ENCODE measurements at regions not wholly inside any gene's neighbourhood (a gene's known extent, or its start where the extent isn't known, plus 50 kb on each side); places are given as distances from the start of the nearest gene placed in this dataset.

DNA sequence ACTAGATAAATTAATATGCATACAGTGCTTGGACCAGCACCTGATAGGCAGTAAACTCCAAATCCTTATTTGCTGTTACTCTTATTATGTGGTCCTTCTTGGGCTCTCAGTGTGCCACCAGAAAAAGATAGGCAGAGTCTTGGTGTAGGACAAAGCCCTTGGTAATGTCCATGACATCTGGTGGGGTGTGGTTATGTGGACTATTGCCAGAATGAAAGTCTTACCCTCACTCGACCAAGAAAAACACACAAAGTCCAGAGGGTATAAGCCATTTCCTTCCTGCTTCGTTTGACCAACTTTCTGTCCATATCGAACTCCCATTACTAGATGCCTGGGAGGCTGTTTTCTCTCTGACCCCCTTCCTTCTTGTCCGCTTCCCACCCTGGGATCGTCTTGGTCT lies 140.9 kb downstream of the UTP18 start:
- no peaks in the 10 kb centered on the region for H3K9me2 ChIP-seq (replicated peaks; ENCODE audit: low read depth, low read length)
- no peaks in the 10 kb centered on the region for H4K20me1 ChIP-seq (ENCODE audit: insufficient read depth, low read length, poor library complexity, severe bottlenecking)
- H3F3A ChIP-seq (ENCODE audit: low read depth), result no peaks in the 10 kb centered on the region
- no peaks in the 10 kb centered on the region for H3K27me3 ChIP-seq (ENCODE audit: insufficient read depth, low read length, poor library complexity, severe bottlenecking)
- H3K4me1 ChIP-seq (ENCODE audit: insufficient read depth, low read length, poor library complexity, severe bottlenecking), result no peaks in the 10 kb centered on the region
- no peak overlapping the region for H2AFZ ChIP-seq (ENCODE audit: low read length)
- no peaks in the 10 kb centered on the region for H3K9me3 ChIP-seq (ENCODE audit: insufficient read depth, low read depth, low read length)
- no peaks in the 10 kb centered on the region for H3K79me2 ChIP-seq (ENCODE audit: insufficient read depth, low read length)
- H3K4me2 ChIP-seq (ENCODE audit: low read depth, low read length, poor library complexity, severe bottlenecking), result no peak overlapping the region
- H3K9ac ChIP-seq (ENCODE audit: low read depth, low read length, poor library complexity, severe bottlenecking), result no peak overlapping the region
- no peak overlapping the region for H3K4me3 ChIP-seq (ENCODE audit: low read length, poor library complexity, severe bottlenecking)
- H3K36me3 ChIP-seq (ENCODE audit: insufficient read depth, low read length), result no peaks in the 10 kb centered on the region
- TF ChIP-seq, protein P1, sequence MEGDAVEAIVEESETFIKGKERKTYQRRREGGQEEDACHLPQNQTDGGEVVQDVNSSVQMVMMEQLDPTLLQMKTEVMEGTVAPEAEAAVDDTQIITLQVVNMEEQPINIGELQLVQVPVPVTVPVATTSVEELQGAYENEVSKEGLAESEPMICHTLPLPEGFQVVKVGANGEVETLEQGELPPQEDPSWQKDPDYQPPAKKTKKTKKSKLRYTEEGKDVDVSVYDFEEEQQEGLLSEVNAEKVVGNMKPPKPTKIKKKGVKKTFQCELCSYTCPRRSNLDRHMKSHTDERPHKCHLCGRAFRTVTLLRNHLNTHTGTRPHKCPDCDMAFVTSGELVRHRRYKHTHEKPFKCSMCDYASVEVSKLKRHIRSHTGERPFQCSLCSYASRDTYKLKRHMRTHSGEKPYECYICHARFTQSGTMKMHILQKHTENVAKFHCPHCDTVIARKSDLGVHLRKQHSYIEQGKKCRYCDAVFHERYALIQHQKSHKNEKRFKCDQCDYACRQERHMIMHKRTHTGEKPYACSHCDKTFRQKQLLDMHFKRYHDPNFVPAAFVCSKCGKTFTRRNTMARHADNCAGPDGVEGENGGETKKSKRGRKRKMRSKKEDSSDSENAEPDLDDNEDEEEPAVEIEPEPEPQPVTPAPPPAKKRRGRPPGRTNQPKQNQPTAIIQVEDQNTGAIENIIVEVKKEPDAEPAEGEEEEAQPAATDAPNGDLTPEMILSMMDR (conservative IDR thresholded peaks at IDR 0.05; ENCODE audit: low read length), result no peak
- no peak for TF ChIP-seq EZH2phosphoT487 (IDR thresholded peaks at IDR 0.05; ENCODE audit: borderline replicate concordance)

DNA sequence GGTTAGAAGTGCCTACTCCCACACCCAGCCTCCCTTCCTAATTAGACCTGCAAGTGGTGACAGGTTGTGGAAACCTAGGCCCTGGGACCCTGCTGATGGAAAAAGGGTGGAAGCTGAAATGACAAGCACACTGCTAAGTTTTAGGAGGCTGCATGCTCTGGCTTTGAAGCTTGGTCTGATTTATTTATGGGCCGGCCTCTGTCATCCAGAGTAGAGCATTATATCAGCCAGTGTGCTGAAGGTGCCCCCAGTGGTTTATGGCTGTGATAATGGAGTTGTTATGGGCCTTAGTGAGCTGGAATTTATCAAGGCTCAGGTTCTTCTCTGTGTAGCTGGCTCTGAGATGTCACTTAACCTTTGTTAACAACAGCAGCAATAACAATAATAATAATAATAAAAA lies 142.6 kb downstream of the UTP18 start:
- Histone ChIP-seq H3K79me2 (ENCODE audit: insufficient read depth, low read length) (no peaks in the 10 kb centered on the region), H3K4me2 (ENCODE audit: low read depth, low read length, poor library complexity, severe bottlenecking) (no peak overlapping the region), H3K4me1 (ENCODE audit: insufficient read depth, low read length, poor library complexity, severe bottlenecking) (no peaks in the 10 kb centered on the region), H3K36me3 (ENCODE audit: insufficient read depth, low read length) (no peaks in the 10 kb centered on the region), H3K4me3 (ENCODE audit: low read length, poor library complexity, severe bottlenecking) (no peak overlapping the region), H3K9me2 (replicated peaks; ENCODE audit: low read depth, low read length) (no peaks in the 10 kb centered on the region), H3F3A (ENCODE audit: low read depth) (no peaks in the 10 kb centered on the region), H2AFZ (ENCODE audit: low read length) (no peak overlapping the region), H3K27me3 (ENCODE audit: insufficient read depth, low read length, poor library complexity, severe bottlenecking) (no peaks in the 10 kb centered on the region), H3K9ac (ENCODE audit: low read depth, low read length, poor library complexity, severe bottlenecking) (no peak overlapping the region), H4K20me1 (ENCODE audit: insufficient read depth, low read length, poor library complexity, severe bottlenecking) (no peaks in the 10 kb centered on the region), H3K9me3 (ENCODE audit: insufficient read depth, low read depth, low read length) (no peaks in the 10 kb centered on the region)
- TF ChIP-seq, protein P1 (conservative IDR thresholded peaks at IDR 0.05; ENCODE audit: low read length), result no peak
- no peak for TF ChIP-seq EZH2phosphoT487 (IDR thresholded peaks at IDR 0.05; ENCODE audit: borderline replicate concordance)

DNA sequence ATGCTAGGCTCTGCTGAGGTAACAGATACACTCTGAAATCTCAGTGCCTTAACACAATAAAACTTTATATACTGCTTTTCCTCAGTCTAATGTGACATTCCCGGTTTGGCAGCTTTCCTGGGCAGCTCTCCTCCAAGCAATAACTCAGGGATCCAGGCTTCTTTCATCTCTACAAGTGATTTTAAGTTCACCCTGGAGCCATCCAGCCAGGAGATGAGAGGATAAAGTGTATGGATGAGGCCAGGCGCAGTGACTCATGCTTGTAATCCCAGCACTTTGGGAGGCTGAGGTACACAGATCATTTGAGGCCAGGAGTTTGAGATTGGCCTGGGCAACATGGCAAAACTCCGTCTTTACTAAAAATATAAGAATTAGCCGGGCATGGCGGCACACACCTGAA lies 147.2 kb downstream of the UTP18 start:
- Histone ChIP-seq H3K9me2 (replicated peaks; ENCODE audit: low read depth, low read length) (no peaks in the 10 kb centered on the region), H3K4me3 (ENCODE audit: low read length, poor library complexity, severe bottlenecking) (no peak overlapping the region), H3K4me2 (ENCODE audit: low read depth, low read length, poor library complexity, severe bottlenecking) (no peak overlapping the region), H3K9me3 (ENCODE audit: insufficient read depth, low read depth, low read length) (no peaks in the 10 kb centered on the region), H3K79me2 (ENCODE audit: insufficient read depth, low read length) (no peaks in the 10 kb centered on the region), H3K9ac (ENCODE audit: low read depth, low read length, poor library complexity, severe bottlenecking) (no peak overlapping the region), H3K27me3 (ENCODE audit: insufficient read depth, low read length, poor library complexity, severe bottlenecking) (no peaks in the 10 kb centered on the region), H3K36me3 (ENCODE audit: insufficient read depth, low read length) (no peaks in the 10 kb centered on the region), H4K20me1 (ENCODE audit: insufficient read depth, low read length, poor library complexity, severe bottlenecking) (no peaks in the 10 kb centered on the region), H2AFZ (ENCODE audit: low read length) (no peak overlapping the region), H3K4me1 (ENCODE audit: insufficient read depth, low read length, poor library complexity, severe bottlenecking) (no peaks in the 10 kb centered on the region), H3F3A (ENCODE audit: low read depth) (no peaks in the 10 kb centered on the region)
- no peak for TF ChIP-seq EZH2phosphoT487 (IDR thresholded peaks at IDR 0.05; ENCODE audit: borderline replicate concordance)

DNA sequence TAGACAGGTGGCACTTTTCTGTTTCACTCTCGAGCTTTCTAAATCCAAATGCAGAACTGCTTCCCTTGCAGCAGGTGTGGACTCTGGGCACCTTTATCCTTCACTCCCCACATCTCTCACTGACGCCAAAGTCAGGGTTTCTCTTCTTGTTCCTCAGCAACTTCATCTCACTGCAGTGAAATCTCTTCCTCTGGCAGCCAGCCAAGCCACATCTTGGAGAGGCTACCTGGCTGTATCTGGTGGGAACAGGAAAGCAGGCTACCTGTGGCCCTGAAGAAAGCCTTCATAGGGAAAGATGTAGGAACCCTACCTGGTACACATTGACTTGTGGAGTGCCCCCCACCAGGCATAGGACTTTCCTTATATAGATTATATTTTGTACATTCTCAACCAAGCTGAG lies 159.1 kb downstream of the UTP18 start:
- Histone ChIP-seq H2AFZ (ENCODE audit: low read length) (no peak overlapping the region), H3K79me2 (ENCODE audit: insufficient read depth, low read length) (no peaks in the 10 kb centered on the region), H3K4me3 (ENCODE audit: low read length, poor library complexity, severe bottlenecking) (no peak overlapping the region), H3K4me2 (ENCODE audit: low read depth, low read length, poor library complexity, severe bottlenecking) (no peak overlapping the region), H4K20me1 (ENCODE audit: insufficient read depth, low read length, poor library complexity, severe bottlenecking) (no peaks in the 10 kb centered on the region), H3K9ac (ENCODE audit: low read depth, low read length, poor library complexity, severe bottlenecking) (no peak overlapping the region), H3K4me1 (ENCODE audit: insufficient read depth, low read length, poor library complexity, severe bottlenecking) (no peaks in the 10 kb centered on the region), H3K27me3 (ENCODE audit: insufficient read depth, low read length, poor library complexity, severe bottlenecking) (no peaks in the 10 kb centered on the region), H3F3A (ENCODE audit: low read depth) (no peaks in the 10 kb centered on the region), H3K9me3 (ENCODE audit: insufficient read depth, low read depth, low read length) (no peaks in the 10 kb centered on the region), H3K36me3 (ENCODE audit: insufficient read depth, low read length) (no peaks in the 10 kb centered on the region), H3K9me2 (replicated peaks; ENCODE audit: low read depth, low read length) (no peaks in the 10 kb centered on the region)
- TF ChIP-seq, protein P1 (conservative IDR thresholded peaks at IDR 0.05; ENCODE audit: low read length), result no peak
- no peak for TF ChIP-seq EZH2phosphoT487 (IDR thresholded peaks at IDR 0.05; ENCODE audit: borderline replicate concordance)
